Transverse colon (tissue), 4 donors: ENCODE measurements at regions not wholly inside any gene's neighbourhood (a gene's known extent, or its start where the extent isn't known, plus 50 kb on each side); places are given as distances from the start of the nearest gene placed in this dataset.

ENCODE experiments used
- CTCF ChIP-seq, 5 experiments: fragments of 200-600 bp in 3 of 5; fragments of 450-650 bp in 2 of 5; sonication (generic) in 3 of 5; IDR thresholded peaks; 1 replicate in 2 of 5; 2 replicates in 3 of 5; pipeline ENCODE4 v1.5.1; 2016 to 2017; ENCODE audit warnings: antibody characterized with exemption in 5 of 5, inconsistent platforms in 3 of 5, mild to moderate bottlenecking in 2 of 5, moderate library complexity in 1 of 5
- POLR2A ChIP-seq: fragments of 450-650 bp; IDR thresholded peaks from one replicate; pipeline ENCODE4 v1.6.1; 2016; ENCODE audit warnings: antibody characterized with exemption, mild to moderate bottlenecking, moderate library complexity
- POLR2AphosphoS5 ChIP-seq, 3 donors: sonication (generic); formaldehyde crosslinking; IDR thresholded peaks; one replicate each; pipeline ENCODE4 v1.6.1; 2016; ENCODE audit warnings: antibody characterized with exemption in 3 of 3

- TF ChIP-seq CTCF (IDR thresholded peaks at IDR 0.05) (no peak), POLR2A (no peak), POLR2AphosphoS5 (IDR thresholded peaks at IDR 0.05) (no peak)
These were observed 114.4 kb upstream of the EGLN3 start for GRCh38 chr14:34065236-34065635.
